ENCODE measurements at regions not wholly inside any gene's neighbourhood (a gene's known extent, or its start where the extent isn't known, plus 50 kb on each side); places are given as distances from the start of the nearest gene placed in this dataset.
"Not testable (repeated sequence)": the region's sequence is repeated elsewhere in the genome, so short reads cannot be mapped to it uniquely, and the experiment has no call there.

DNA sequence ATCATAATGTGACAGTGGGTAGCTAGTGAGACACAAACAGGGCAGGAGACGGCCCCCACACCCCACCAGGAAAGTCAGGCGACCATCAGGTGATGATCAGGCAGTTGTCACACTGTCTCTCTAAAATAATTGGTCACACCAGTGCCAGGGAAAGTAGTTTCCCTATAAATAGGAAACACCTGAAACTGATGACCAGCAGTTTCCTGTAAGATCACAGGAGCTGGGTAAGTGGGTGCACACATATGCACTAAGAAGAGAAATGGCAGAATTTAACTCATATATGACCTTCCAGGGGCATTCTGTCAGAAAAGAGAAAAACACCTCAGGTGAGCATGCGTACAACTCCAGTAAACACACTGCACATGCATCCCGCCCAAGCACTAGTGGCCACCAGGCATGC, 620.5 kb upstream of the GHITM start:
- DNase-seq (ENCODE audit: low read depth in 2 of 2) = no peak
- TF ChIP-seq, protein P1, sequence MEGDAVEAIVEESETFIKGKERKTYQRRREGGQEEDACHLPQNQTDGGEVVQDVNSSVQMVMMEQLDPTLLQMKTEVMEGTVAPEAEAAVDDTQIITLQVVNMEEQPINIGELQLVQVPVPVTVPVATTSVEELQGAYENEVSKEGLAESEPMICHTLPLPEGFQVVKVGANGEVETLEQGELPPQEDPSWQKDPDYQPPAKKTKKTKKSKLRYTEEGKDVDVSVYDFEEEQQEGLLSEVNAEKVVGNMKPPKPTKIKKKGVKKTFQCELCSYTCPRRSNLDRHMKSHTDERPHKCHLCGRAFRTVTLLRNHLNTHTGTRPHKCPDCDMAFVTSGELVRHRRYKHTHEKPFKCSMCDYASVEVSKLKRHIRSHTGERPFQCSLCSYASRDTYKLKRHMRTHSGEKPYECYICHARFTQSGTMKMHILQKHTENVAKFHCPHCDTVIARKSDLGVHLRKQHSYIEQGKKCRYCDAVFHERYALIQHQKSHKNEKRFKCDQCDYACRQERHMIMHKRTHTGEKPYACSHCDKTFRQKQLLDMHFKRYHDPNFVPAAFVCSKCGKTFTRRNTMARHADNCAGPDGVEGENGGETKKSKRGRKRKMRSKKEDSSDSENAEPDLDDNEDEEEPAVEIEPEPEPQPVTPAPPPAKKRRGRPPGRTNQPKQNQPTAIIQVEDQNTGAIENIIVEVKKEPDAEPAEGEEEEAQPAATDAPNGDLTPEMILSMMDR (IDR thresholded peaks at IDR 0.05; ENCODE audit: low read depth, low read length) = no peak
- H3K4me3 ChIP-seq (replicated peaks in 1 of 2; ENCODE audit: low read depth in 2 of 2, low read length in 2 of 2) = no peak overlapping the region

DNA sequence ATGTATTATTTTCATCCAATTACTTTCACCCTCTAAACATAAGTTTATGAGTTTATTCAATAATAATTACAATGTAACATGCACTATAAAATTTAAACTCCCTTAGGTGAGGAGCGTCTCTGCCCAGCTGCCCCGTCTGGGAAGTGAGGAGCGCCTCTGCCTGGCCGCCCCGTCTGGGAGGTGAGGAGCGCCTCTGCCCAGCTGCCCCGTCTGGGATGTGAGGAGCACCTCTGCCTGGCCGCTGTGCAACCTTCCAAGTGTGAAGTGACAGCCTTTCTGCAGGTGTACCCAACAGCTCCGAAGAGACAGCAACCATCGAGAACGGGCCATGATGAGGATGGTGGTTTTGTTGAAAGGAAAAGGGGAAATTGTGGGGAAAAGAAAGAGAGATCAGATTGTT, 618.9 kb upstream of the GHITM start:
- DNase-seq (ENCODE audit: low read depth in 2 of 2); H3K4me3 ChIP-seq (replicated peaks in 1 of 2; ENCODE audit: low read depth in 2 of 2, low read length in 2 of 2): not testable (repeated sequence)

DNA sequence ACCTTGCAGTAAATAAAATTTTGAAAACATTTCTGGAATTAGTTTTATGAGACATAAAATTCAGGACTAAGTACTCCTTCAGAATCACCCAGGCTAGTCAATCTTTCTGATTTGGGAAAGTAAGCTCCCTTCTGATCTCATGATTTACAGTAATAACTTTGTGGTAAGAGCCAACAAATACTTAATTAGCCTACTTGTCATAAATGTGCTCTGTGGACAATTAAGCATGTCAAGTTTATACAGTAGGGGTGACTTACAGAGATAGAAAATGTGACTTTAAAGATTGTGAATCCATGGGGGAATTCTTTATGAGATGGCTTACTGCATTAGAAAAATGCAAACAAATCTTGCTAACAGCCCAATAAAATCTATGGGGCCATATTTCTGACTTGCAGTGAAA, 616.9 kb upstream of the GHITM start:
- TF ChIP-seq, protein P1 (IDR thresholded peaks at IDR 0.05; ENCODE audit: low read depth, low read length) = no peak
- DNase-seq (ENCODE audit: low read depth in 2 of 2) = no peak

DNA sequence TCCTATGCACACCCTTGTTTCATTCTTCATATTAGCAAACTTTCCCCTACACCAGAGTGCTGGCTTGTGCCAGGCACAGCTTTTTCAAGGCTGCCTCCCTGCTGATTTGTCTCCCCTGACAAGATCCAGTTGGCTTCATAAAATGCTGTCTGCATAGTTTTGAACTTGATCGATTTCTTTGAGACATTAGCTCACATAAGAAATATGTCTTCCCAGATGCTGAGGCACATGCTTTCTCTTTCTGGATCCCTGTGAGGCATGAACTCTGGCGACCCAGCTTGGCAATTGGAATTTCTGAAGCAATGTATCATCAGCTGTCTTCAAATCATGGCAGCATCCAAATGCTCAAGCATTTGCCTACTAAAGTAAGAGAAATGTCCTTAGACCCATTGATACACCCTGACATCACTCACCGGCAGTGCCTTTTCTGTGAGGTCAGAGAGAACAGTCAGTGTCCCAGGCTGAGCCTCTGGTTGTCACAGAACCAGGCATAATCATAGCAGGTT, 616.4 kb upstream of the GHITM start:
- DNase-seq (ENCODE audit: low read depth in 2 of 2) = peak; percentile 24 to 84
- TF ChIP-seq, protein P1 (IDR thresholded peaks at IDR 0.05; ENCODE audit: low read depth, low read length) = no peak
- H3K4me3 ChIP-seq (replicated peaks in 1 of 2; ENCODE audit: low read depth in 2 of 2, low read length in 2 of 2) = no peak overlapping the region

More for the DNA sequence above, 616.9 kb upstream of the GHITM start:
- H3K4me3 ChIP-seq (replicated peaks in 1 of 2; ENCODE audit: low read depth in 2 of 2, low read length in 2 of 2) = no peak overlapping the region

- no peak overlapping the region for H3K4me3 ChIP-seq (replicated peaks in 1 of 2; ENCODE audit: low read depth in 2 of 2, low read length in 2 of 2)
- DNase-seq (ENCODE audit: low read depth in 2 of 2) = no peak
- TF ChIP-seq, protein P1 (IDR thresholded peaks at IDR 0.05; ENCODE audit: low read depth, low read length) = no peak
These were observed 611.4 kb upstream of the GHITM start for GRCh38 chr10:83527934-83528333.

DNA sequence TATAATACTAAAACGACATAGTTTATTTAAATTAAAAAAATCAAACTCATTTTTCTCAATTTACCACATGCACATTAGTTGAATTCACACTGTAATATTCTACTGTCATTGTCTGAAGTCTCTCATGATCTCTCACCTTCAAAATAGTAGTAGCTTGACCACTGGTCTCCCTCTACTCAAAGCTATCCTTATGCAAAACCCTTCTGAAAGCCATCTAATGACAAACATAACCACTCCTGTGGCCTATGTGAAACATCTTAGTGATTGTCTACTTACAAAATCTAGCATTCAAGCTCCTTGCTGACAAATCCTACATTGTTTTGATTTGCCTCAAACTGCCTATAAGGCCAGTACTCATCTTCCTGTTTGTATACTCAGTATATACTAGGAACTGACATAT, 606.0 kb upstream of the GHITM start:
- TF ChIP-seq, protein P1 (IDR thresholded peaks at IDR 0.05; ENCODE audit: low read depth, low read length) = no peak
- no peak overlapping the region for H3K4me3 ChIP-seq (replicated peaks in 1 of 2; ENCODE audit: low read depth in 2 of 2, low read length in 2 of 2)
- DNase-seq (ENCODE audit: low read depth in 2 of 2) = no peak

DNA sequence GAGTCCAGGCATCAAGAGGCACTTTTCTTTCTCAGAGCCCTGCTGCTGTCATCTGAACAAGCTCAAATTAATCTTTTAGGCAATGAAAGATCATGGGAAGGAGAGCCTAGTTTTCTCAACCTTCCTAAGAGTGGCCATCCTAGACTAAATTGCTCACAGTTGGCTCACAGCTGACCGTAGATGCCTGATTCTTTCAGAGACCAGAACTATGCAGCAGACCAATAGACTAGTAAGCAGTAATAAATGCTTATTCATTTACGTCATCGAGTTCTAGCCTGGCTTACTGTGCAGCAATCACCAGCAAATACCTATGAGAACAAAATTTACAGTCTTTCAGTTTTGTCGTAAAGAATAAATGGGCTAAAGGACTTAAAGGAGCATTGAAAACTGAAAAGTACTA, 602.9 kb upstream of the GHITM start:
- H3K4me3 ChIP-seq (replicated peaks in 1 of 2; ENCODE audit: low read depth in 2 of 2, low read length in 2 of 2) = no peak overlapping the region
- DNase-seq (ENCODE audit: low read depth in 2 of 2) = no peak
- TF ChIP-seq, protein P1 (IDR thresholded peaks at IDR 0.05; ENCODE audit: low read depth, low read length) = no peak

Data from cardiac fibroblast (primary cell).